ENCODE measurements at regions not wholly inside any gene's neighbourhood (a gene's known extent, or its start where the extent isn't known, plus 50 kb on each side); places are given as distances from the start of the nearest gene placed in this dataset.

GRCh38 chr9:99369327-99369722 lies 147.2 kb downstream of the SEC61B start:
- Histone ChIP-seq H3K27me3 (ENCODE audit: control insufficient read depth in 3 of 3, insufficient read depth in 3 of 3, low read length in 2 of 3) (peaks cover 0 to 9% (median 0%) of the 10 kb centered on the region in 3 donors), H3K4me1 (ENCODE audit: control insufficient read depth in 5 of 5, insufficient read depth in 5 of 5, low read length in 5 of 5) (peaks cover 5 to 45% (median 15%) of the 10 kb centered on the region in 5 donors), H3K27ac (ENCODE audit: low read depth in 1 of 2, low read length in 1 of 2) (no peak overlapping the region), H3K36me3 (ENCODE audit: control insufficient read depth in 4 of 4, insufficient read depth in 4 of 4, low read length in 4 of 4) (no peaks in the 10 kb centered on the region), H3K9ac (ENCODE audit: insufficient read depth in 1 of 2, low read length in 2 of 2) (no peak overlapping the region), H3K9me3 (ENCODE audit: control insufficient read depth in 4 of 4, insufficient read depth in 3 of 4, low read length in 3 of 4) (no peaks in the 10 kb centered on the region), H3K4me3 (no peak overlapping the region)
- TF ChIP-seq CTCF (IDR thresholded peaks at IDR 0.05; ENCODE audit: control extremely low read depth, extremely low read depth): no peak
- WGBS, 2 donors: 94 to 95% methylated on average over 9 of the region's 9 CpGs
- DNase-seq: no peak
- no peak for ATAC-seq (ENCODE audit: insufficient read depth, low FRiP score)

GRCh38 chr9:99370376-99370775 lies 148.3 kb downstream of the SEC61B start:
- peak; percentile 89 to 96 (median 92) for DNase-seq
- no peak for TF ChIP-seq CTCF (IDR thresholded peaks at IDR 0.05; ENCODE audit: control extremely low read depth, extremely low read depth)
- WGBS, 2 donors: 81 to 83% methylated on average over 3 of the region's 3 CpGs

GRCh38 chr9:99371376-99371775 lies 149.3 kb downstream of the SEC61B start:
- peaks cover 0 to 13% (median 0%) of the 10 kb centered on the region in 3 donors for H3K27me3 ChIP-seq (ENCODE audit: control insufficient read depth in 3 of 3, insufficient read depth in 3 of 3, low read length in 2 of 3)
- no peak overlapping the region for H3K9ac ChIP-seq (ENCODE audit: insufficient read depth in 1 of 2, low read length in 2 of 2)
- peaks cover 5 to 44% (median 15%) of the 10 kb centered on the region in 5 donors for H3K4me1 ChIP-seq (ENCODE audit: control insufficient read depth in 5 of 5, insufficient read depth in 5 of 5, low read length in 5 of 5)
- no peak for ATAC-seq (ENCODE audit: insufficient read depth, low FRiP score)
- 76 to 84% methylated on average over 2 of the region's 2 CpGs for WGBS, 2 donors
- no peaks in the 10 kb centered on the region for H3K9me3 ChIP-seq (ENCODE audit: control insufficient read depth in 4 of 4, insufficient read depth in 3 of 4, low read length in 3 of 4)
- TF ChIP-seq CTCF (IDR thresholded peaks at IDR 0.05; ENCODE audit: control extremely low read depth, extremely low read depth): no peak
- H3K27ac ChIP-seq (ENCODE audit: low read depth in 1 of 2, low read length in 1 of 2): no peak overlapping the region
- no peak for DNase-seq
- H3K36me3 ChIP-seq (ENCODE audit: control insufficient read depth in 4 of 4, insufficient read depth in 4 of 4, low read length in 4 of 4): no peaks in the 10 kb centered on the region
- no peak overlapping the region for H3K4me3 ChIP-seq

More at GRCh38 chr9:99370376-99370775, 148.3 kb downstream of the SEC61B start:
- H3K9ac ChIP-seq (ENCODE audit: insufficient read depth in 1 of 2, low read length in 2 of 2): no peak overlapping the region
- H3K27ac ChIP-seq (ENCODE audit: low read depth in 1 of 2, low read length in 1 of 2): no peak overlapping the region
- peaks cover 0 to 9% (median 0%) of the 10 kb centered on the region in 3 donors for H3K27me3 ChIP-seq (ENCODE audit: control insufficient read depth in 3 of 3, insufficient read depth in 3 of 3, low read length in 2 of 3)
- no peaks in the 10 kb centered on the region for H3K36me3 ChIP-seq (ENCODE audit: control insufficient read depth in 4 of 4, insufficient read depth in 4 of 4, low read length in 4 of 4)
- no peak for ATAC-seq (ENCODE audit: insufficient read depth, low FRiP score)
- no peak overlapping the region for H3K4me3 ChIP-seq
- no peaks in the 10 kb centered on the region for H3K9me3 ChIP-seq (ENCODE audit: control insufficient read depth in 4 of 4, insufficient read depth in 3 of 4, low read length in 3 of 4)
- H3K4me1 ChIP-seq (ENCODE audit: control insufficient read depth in 5 of 5, insufficient read depth in 5 of 5, low read length in 5 of 5): peaks cover 5 to 45% (median 15%) of the 10 kb centered on the region in 5 donors

GRCh38 chr9:99373912-99374311 lies 151.8 kb downstream of the SEC61B start:
- no peak for TF ChIP-seq CTCF (IDR thresholded peaks at IDR 0.05; ENCODE audit: control extremely low read depth, extremely low read depth)

More at GRCh38 chr9:99373912-99374311, 151.8 kb downstream of the SEC61B start:
- Histone ChIP-seq H3K9ac (ENCODE audit: insufficient read depth in 1 of 2, low read length in 2 of 2) (no peak overlapping the region), H3K27ac (ENCODE audit: low read depth in 1 of 2, low read length in 1 of 2) (no peak overlapping the region), H3K27me3 (ENCODE audit: control insufficient read depth in 3 of 3, insufficient read depth in 3 of 3, low read length in 2 of 3) (peaks cover 0 to 8% (median 0%) of the 10 kb centered on the region in 3 donors), H3K36me3 (ENCODE audit: control insufficient read depth in 4 of 4, insufficient read depth in 4 of 4, low read length in 4 of 4) (no peaks in the 10 kb centered on the region), H3K4me3 (no peak overlapping the region), H3K9me3 (ENCODE audit: control insufficient read depth in 4 of 4, insufficient read depth in 3 of 4, low read length in 3 of 4) (no peaks in the 10 kb centered on the region), H3K4me1 (ENCODE audit: control insufficient read depth in 5 of 5, insufficient read depth in 5 of 5, low read length in 5 of 5) (peaks cover 0 to 23% (median 6%) of the 10 kb centered on the region in 5 donors)
- ATAC-seq (ENCODE audit: insufficient read depth, low FRiP score): no peak
- no peak for DNase-seq
- WGBS, 2 donors: 77 to 86% methylated on average over 5 of the region's 5 CpGs
